ENCODE measurements at regions not wholly inside any gene's neighbourhood (a gene's known extent, or its start where the extent isn't known, plus 50 kb on each side); places are given as distances from the start of the nearest gene placed in this dataset.

DNA sequence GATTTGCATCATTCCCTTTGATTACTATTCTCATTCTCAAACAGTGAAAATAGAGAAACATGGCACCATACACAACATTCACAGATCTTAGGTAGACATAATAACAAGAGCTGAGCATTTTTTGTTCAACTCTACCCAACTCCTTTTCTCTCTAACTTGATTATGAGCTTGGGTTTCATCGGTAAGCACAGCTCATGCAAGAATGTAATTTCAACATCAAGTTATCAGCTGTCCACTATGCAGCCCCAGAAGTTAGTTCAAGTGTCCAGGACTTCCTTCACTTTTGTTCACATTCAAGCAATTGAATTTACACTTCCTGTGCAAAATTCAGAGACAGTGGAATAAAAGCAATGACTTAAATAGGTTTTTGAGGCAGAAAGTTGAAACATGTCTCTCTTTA, 297.7 kb upstream of the SASH1 start:
- Mint-ChIP-seq H3K36me3 (ENCODE audit: low read depth) (no peaks in the 10 kb centered on the region), H3K4me3 (no peak overlapping the region), H3K27me3 (no peaks in the 10 kb centered on the region), H3K27ac (no peak overlapping the region), H3K9me3 (peaks cover 2% of the 10 kb centered on the region), H3K4me1 (ENCODE audit: low read depth) (no peaks in the 10 kb centered on the region)
- no peak for DNase-seq

DNA sequence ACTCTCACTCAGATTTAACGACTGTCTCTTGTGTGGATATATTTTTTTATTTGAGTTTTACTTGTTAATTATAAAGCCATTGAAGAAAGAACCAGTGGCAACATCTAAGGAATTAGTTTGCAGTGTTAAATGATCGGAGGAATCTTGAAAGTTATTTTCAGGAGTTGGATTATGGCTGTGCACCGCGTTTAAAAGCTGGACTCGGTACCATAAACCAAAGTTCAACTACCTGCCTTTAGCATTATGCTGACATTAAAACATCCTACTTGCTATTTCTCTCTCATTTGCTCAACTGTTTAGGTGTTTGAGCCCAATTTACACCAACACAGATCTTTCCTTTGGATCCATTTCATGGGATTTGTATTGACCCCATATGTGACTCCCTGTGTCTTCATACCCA, 289.4 kb upstream of the SASH1 start:
- DNase-seq = no peak
- Mint-ChIP-seq H3K36me3 (ENCODE audit: low read depth) (no peaks in the 10 kb centered on the region), H3K27ac (no peak overlapping the region), H3K27me3 (no peaks in the 10 kb centered on the region), H3K9me3 (peaks cover 14% of the 10 kb centered on the region), H3K4me3 (no peak overlapping the region), H3K4me1 (ENCODE audit: low read depth) (no peaks in the 10 kb centered on the region)

DNA sequence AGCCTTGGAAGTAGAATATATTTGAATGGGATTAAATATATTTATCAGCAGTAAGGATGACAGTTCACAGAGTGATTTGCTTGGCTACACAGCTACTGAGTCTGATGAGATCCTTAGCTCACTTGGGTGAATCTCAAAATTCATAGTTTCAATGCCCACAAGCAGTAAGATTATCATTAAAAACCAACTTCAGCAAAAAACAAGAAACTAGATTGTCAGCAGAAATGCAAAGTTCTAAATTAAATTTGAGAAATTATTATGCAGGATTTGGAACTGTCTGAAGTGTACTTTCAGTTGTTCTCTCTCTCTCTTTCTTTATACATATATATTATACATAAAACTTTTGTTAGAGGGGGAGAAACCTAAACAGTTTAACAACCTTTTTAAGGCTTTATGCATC, 288.8 kb upstream of the SASH1 start:
- Mint-ChIP-seq H3K4me3 (no peak overlapping the region), H3K36me3 (ENCODE audit: low read depth) (no peaks in the 10 kb centered on the region), H3K9me3 (peaks cover 14% of the 10 kb centered on the region), H3K27ac (no peak overlapping the region), H3K4me1 (ENCODE audit: low read depth) (no peaks in the 10 kb centered on the region), H3K27me3 (no peaks in the 10 kb centered on the region)
- DNase-seq = no peak

DNA sequence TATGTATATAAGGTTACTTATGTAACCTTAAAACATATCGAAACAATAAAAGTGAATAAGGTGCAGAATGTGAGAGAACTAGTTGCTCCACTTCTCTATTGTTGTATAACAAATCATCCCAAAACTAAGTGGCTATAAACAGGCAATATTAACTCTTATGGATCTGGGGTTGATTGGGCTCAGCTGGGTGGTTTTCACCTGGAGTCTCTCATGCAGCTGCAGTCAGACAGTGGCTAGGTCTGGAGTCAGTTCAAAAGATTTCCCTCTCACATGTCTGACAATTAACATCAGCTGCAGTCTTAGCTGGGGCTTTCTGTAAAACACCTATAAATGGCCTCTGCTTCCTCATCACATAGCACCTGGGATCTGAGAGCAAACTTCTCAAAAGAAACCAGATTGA, 288.4 kb upstream of the SASH1 start:
- DNase-seq = no peak
- Mint-ChIP-seq H3K36me3 (ENCODE audit: low read depth) (no peaks in the 10 kb centered on the region), H3K4me1 (ENCODE audit: low read depth) (no peaks in the 10 kb centered on the region), H3K9me3 (peaks cover 16% of the 10 kb centered on the region), H3K27ac (no peak overlapping the region), H3K27me3 (no peaks in the 10 kb centered on the region), H3K4me3 (no peak overlapping the region)

DNA sequence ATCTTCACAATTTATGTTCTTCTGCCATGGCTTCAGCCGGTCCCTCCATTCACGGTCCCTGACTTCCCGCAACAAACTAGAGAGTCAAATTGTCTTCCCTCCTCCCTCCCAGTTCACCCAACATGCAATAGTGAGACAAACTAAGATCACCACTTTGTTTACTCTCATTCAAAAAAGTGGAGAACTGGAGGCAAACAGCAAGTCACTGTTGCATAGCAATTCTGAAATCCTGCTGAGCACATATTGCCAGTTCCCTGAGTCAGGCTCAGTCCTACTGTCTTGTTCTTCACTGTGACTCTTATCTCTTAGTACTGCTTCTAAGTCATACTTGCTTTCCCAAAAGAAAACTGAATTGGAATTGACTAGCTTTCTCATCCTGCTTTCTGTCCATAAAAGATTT, 287.2 kb upstream of the SASH1 start:
- H3K27ac Mint-ChIP-seq = no peak overlapping the region
- DNase-seq = no peak
- peaks cover 20% of the 10 kb centered on the region for H3K9me3 Mint-ChIP-seq
- no peak overlapping the region for H3K4me3 Mint-ChIP-seq
- no peaks in the 10 kb centered on the region for H3K36me3 Mint-ChIP-seq (ENCODE audit: low read depth)
- no peaks in the 10 kb centered on the region for H3K4me1 Mint-ChIP-seq (ENCODE audit: low read depth)
- no peaks in the 10 kb centered on the region for H3K27me3 Mint-ChIP-seq

DNA sequence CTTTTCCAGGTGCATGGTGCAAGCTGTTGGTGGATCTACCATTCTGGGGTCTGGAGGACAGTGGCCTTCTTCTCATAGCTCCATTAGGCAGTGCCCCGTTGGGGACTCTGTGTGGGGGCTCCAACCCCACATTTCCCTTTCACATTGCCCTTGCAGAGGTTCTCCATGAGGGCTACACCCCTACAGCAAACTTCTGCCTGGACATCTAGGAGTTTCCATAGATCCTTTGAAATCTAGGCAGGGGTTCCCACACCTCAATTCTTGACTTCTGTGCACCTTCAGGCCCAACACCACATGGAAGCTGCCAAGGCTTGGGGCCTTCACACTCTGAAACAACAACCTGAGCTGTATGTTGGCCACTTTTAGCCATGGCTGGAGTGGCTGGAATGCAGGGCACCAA, 282.8 kb upstream of the SASH1 start:
- no peaks in the 10 kb centered on the region for H3K36me3 Mint-ChIP-seq (ENCODE audit: low read depth)
- no peaks in the 10 kb centered on the region for H3K27me3 Mint-ChIP-seq
- no peak overlapping the region for H3K27ac Mint-ChIP-seq
- H3K4me3 Mint-ChIP-seq = no peak overlapping the region
- peaks cover 23% of the 10 kb centered on the region for H3K9me3 Mint-ChIP-seq
- no peak for DNase-seq
- H3K4me1 Mint-ChIP-seq (ENCODE audit: low read depth) = no peaks in the 10 kb centered on the region

DNA sequence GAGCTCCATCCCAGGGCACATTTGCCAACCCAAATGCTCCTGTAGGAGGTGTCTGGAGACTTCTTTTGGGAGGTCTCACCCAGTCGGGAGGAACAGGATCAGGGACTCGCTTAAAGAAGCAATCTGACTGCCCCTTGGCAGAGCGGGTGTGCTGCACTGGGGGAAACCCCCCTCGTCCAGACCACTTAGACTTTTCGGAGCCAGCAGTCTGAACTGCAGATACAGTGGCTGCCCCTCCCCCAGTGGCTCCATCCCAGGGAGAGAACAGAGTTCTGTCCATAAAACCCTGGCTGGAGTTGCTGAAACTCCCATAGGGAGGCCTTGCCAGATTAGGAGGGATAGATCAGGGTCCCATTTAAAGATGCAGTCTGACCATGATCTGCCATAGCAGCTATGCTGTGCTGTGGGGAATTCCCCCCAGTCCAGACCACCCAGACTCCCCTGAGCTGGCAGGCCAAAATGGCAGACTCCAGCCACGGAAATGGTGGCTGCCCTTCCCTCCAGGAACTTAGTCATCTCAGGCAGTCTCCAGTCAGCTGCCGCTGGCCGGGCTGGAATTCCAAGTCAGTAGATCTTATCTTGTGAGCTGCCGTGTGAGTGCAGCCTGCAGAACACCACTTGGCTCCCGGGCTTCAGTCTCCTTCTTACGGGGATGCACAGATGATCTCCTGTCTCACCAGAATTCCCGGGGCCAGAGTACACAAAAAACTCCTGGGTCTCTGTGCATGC, 278.1 kb upstream of the SASH1 start:
- Mint-ChIP-seq H3K27ac (no peak overlapping the region), H3K9me3 (peaks cover 11% of the 10 kb centered on the region), H3K4me3 (no peak overlapping the region), H3K36me3 (ENCODE audit: low read depth) (no peaks in the 10 kb centered on the region), H3K4me1 (ENCODE audit: low read depth) (no peaks in the 10 kb centered on the region), H3K27me3 (peaks cover 2% of the 10 kb centered on the region)
- no peak for DNase-seq

DNA sequence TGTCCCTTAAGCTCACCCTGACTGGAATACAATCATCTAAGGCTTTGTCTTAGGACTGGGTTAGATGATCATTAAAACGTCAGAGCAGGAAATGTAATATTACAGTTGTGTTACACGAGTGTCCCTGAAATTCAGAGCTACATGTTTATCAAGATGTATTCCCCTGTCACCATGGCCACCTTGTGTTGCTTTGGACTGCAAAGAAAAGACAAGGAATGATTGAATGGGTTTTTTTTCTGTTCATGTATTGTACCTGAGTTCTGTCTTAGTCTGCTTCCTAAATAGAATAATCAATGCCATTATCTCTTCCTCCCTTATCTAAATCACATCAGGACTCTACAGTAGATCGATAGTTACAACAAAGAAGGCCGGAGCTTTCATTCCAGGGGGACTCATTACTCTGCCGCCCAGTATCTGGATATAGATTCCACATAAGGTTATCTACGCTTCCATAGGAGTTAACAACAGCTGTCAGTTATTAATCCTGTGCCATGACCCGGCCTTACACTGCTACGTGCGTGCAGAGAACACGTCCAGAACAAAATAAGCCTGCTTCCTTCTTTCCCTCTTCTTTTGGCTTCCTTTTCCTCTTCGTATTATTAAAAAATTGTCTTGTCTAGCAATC, 274.1 kb upstream of the SASH1 start:
- peaks cover 1% of the 10 kb centered on the region for H3K9me3 Mint-ChIP-seq
- DNase-seq = no peak
- peaks cover 2% of the 10 kb centered on the region for H3K27me3 Mint-ChIP-seq
- no peaks in the 10 kb centered on the region for H3K36me3 Mint-ChIP-seq (ENCODE audit: low read depth)
- no peaks in the 10 kb centered on the region for H3K4me1 Mint-ChIP-seq (ENCODE audit: low read depth)
- H3K4me3 Mint-ChIP-seq = no peak overlapping the region
- no peak overlapping the region for H3K27ac Mint-ChIP-seq

DNA sequence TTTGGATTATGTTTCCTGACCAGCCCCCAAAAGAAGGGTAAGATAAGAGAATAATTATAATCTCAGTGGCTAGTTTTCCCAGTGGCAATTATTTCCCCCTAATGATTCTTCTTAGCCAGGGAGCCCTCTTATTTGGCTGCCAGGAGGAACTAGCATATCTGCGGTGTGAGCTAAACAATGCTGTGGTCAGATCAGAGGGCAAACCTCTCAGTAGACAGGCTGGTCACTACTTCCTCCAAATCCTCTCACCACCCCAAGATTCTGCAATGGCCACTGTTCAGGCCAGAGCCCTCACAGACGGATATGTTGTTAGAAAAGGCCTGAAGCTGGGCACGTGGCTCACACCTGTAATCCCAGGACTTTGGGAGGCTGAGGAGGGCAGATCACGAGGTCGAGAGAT, 273.4 kb upstream of the SASH1 start:
- H3K27me3 Mint-ChIP-seq = peaks cover 4% of the 10 kb centered on the region
- no peaks in the 10 kb centered on the region for H3K4me1 Mint-ChIP-seq (ENCODE audit: low read depth)
- H3K9me3 Mint-ChIP-seq = no peaks in the 10 kb centered on the region
- no peak for DNase-seq
- no peak overlapping the region for H3K4me3 Mint-ChIP-seq
- H3K36me3 Mint-ChIP-seq (ENCODE audit: low read depth) = no peaks in the 10 kb centered on the region
- H3K27ac Mint-ChIP-seq = no peak overlapping the region

DNA sequence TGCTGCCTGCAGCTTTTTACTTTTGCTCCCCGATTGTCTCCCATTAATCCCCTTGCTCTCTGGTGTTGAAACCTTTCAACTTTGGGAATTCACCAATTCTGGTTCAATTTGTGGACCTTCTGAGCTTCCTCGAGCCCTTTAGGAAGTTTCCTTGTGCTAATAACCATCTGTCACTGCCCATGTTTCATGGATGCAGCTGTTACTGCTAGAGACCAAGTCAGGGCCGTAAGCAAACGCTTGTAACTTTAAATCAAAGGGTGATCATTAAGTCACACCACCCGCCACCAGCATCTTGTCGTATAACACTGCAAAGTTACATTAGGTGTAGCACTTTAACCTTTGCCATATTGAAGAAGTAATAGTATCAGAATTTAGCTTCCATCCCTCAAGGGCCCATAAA, 268.3 kb upstream of the SASH1 start:
- H3K27me3 Mint-ChIP-seq = peaks cover 11% of the 10 kb centered on the region
- no peak overlapping the region for H3K4me3 Mint-ChIP-seq
- DNase-seq = no peak
- no peaks in the 10 kb centered on the region for H3K9me3 Mint-ChIP-seq
- H3K36me3 Mint-ChIP-seq (ENCODE audit: low read depth) = no peaks in the 10 kb centered on the region
- H3K27ac Mint-ChIP-seq = no peak overlapping the region
- no peaks in the 10 kb centered on the region for H3K4me1 Mint-ChIP-seq (ENCODE audit: low read depth)

DNA sequence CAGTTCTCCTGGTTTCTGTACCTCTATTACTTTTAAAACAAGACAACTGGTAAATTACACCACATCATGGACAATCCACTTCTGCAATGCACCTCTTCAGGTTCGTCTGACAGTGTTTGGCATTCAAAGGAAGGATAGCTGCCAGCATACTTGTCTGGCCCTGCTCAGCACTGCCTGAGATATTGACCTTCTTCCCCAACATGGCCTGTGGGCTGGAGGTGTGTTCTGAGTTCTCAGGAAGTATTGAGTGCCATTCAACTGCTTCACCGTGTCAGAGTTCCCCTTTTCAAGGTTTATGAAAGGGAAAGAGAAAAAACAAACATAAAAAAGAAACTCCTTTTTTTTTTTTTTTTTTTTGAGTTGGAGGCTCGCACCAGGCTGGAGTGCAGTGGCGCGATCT, 267.9 kb upstream of the SASH1 start:
- Mint-ChIP-seq H3K4me3 (no peak overlapping the region), H3K4me1 (ENCODE audit: low read depth) (no peaks in the 10 kb centered on the region), H3K9me3 (no peaks in the 10 kb centered on the region), H3K27me3 (peaks cover 15% of the 10 kb centered on the region), H3K27ac (no peak overlapping the region), H3K36me3 (ENCODE audit: low read depth) (no peaks in the 10 kb centered on the region)
- DNase-seq = no peak

DNA sequence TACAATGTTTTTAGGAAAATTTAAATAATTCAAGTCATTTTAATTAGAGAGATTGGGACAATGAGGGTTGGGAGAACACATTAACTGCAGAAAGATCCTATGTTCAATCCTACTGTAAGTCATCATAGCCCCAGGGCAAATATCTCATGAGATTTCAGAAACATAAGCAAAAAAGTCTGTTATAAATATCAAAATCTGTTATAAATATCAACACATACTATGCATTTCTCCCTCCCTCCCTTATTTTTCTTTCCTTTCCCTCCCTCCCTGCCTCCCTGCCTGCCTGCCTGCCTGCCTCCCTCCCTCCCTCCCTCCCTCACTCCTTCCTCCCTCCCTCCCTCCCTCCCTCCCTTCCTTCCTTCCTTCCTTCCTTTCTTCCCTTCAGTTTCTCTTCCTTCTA, 267.3 kb upstream of the SASH1 start:
- no peak for DNase-seq
- no peak overlapping the region for H3K27ac Mint-ChIP-seq
- H3K9me3 Mint-ChIP-seq = no peaks in the 10 kb centered on the region
- no peaks in the 10 kb centered on the region for H3K4me1 Mint-ChIP-seq (ENCODE audit: low read depth)
- no peaks in the 10 kb centered on the region for H3K36me3 Mint-ChIP-seq (ENCODE audit: low read depth)
- peaks cover 15% of the 10 kb centered on the region for H3K27me3 Mint-ChIP-seq
- H3K4me3 Mint-ChIP-seq = no peak overlapping the region

DNA sequence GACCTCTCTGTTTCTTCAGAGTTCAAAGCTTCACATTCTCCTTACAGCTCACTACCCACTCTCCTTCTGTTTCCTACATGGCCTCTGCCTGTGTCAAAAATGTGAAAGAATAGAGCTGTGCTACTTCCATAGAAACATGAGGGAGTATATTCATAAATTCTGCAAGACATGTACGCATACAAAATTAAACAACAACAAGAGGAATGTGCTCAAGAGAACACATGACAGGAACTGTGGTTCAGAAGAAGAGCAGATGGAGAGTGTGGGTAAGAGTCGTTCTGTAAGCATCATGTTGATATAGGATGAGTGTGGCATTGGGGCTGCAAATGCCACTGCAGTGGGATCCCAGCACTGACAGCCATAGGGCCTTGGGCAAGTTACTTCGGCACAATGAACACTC, 266.6 kb upstream of the SASH1 start:
- no peak overlapping the region for H3K27ac Mint-ChIP-seq
- H3K27me3 Mint-ChIP-seq = peaks cover 20% of the 10 kb centered on the region
- no peak for DNase-seq
- no peak overlapping the region for H3K4me3 Mint-ChIP-seq
- H3K36me3 Mint-ChIP-seq (ENCODE audit: low read depth) = no peaks in the 10 kb centered on the region
- H3K9me3 Mint-ChIP-seq = no peaks in the 10 kb centered on the region
- no peaks in the 10 kb centered on the region for H3K4me1 Mint-ChIP-seq (ENCODE audit: low read depth)

DNA sequence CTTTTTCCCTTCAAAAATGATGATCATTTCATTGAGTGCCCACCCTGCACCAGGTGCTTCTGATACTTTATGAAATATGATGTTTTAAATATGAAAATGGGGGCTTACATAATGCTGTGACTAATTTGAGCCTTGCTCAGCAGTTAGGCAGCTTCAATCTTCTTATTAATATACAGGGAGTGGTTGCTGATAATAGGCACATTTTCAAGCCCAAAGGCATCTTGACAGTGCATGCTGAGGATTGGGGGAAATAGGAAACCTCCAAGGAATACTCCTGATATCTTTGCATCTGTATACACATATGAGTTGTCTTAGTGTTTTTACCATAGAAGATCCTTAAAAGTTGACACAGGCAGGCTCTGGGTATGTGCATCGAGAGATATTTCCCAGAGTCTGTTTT, 262.3 kb upstream of the SASH1 start:
- Mint-ChIP-seq H3K4me1 (ENCODE audit: low read depth) (no peaks in the 10 kb centered on the region), H3K4me3 (no peak overlapping the region), H3K27ac (no peak overlapping the region), H3K27me3 (peaks cover 30% of the 10 kb centered on the region), H3K36me3 (ENCODE audit: low read depth) (no peaks in the 10 kb centered on the region), H3K9me3 (no peaks in the 10 kb centered on the region)
- DNase-seq = no peak

DNA sequence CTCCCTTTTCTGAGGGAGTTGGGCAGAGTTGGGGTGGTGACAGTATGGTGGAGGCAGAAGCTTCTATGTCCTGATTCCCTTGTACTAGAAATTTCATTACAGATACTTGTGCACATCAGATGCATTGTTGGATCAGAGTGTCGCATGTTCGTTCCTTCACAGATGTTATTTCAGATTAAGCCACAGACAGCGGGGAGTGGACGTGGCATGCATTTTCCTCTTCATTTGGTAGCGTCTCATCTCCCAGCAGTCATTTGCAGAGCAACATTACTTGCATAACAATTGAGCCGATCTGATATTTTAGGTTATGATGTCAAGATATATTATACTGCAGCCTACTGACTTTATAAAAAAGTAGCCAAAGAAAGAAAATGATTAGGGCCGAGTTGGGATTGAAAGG, 261.6 kb upstream of the SASH1 start:
- Mint-ChIP-seq H3K4me3 (no peak overlapping the region), H3K4me1 (ENCODE audit: low read depth) (no peaks in the 10 kb centered on the region), H3K36me3 (ENCODE audit: low read depth) (no peaks in the 10 kb centered on the region), H3K9me3 (no peaks in the 10 kb centered on the region), H3K27me3 (peaks cover 27% of the 10 kb centered on the region), H3K27ac (no peak overlapping the region)
- no peak for DNase-seq

DNA sequence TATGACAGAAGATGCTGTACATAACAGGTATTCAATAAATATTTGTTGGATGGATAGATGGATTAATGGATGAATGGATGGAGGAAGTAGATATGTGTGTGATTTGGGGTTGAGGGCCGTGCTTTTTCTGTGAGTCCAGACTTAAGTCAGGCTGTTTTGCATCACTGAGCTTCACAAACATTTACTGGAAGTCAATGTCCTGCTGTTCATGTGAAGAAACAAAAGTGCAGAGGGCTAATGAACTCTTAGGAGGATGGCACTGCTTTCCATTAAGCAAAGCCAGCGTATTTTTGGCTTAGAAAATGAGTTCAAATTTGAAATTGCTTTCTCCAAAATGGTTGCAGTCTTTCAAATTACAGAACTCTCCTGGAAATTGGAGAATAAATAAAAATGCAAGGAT, 260.6 kb upstream of the SASH1 start:
- Mint-ChIP-seq H3K36me3 (ENCODE audit: low read depth) (no peaks in the 10 kb centered on the region), H3K4me3 (no peak overlapping the region), H3K27ac (no peak overlapping the region), H3K4me1 (ENCODE audit: low read depth) (no peaks in the 10 kb centered on the region), H3K9me3 (no peaks in the 10 kb centered on the region), H3K27me3 (peaks cover 27% of the 10 kb centered on the region)
- no peak for DNase-seq
